ENCODE measurements at regions not wholly inside any gene's neighbourhood (a gene's known extent, or its start where the extent isn't known, plus 50 kb on each side); places are given as distances from the start of the nearest gene placed in this dataset.

DNA sequence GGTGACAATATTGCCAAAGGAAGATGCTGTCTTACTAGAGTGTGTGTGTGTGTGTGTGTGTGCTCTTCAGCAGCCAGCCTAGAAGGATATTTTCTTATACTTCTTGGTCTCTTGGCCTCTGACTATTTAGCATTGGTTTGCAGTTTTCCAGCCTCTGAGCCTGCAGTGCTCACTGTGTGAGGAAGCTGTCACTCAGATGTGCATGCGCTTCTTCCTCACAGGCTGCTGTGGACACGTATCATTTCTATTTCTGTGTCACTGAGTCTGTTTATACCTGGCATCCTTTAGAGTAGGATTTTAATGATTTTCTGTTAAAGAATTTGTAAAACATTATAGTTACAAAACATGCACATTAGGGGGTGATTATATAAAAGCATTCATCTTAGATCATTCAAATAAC, 83.3 kb downstream of the ALDH8A1 start:
- no peak for DNase-seq (ENCODE audit: low read depth in 3 of 3)

DNA sequence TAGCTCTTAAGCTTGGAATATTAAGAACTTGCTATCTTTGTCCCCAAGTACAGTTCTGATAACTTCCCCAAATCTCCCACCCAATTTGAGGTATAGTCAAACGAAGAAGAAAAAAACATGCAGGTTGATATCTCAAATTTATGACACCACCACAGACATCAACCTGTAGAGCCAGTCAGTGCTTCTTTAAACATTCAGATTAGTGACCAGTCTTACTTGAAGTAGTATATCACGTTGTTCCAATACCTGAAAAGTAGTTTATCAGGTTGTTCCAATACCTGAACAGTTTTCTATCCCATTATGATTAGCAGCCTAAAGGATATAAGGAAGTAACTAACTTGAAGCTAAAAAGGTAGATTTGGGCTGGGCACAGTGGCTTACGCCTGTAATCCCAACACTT, 85.3 kb downstream of the ALDH8A1 start:
- DNase-seq (ENCODE audit: low read depth in 3 of 3) = no peak

GRCh38 chr6:134863763-134864510, 86.0 kb downstream of the ALDH8A1 start:
- DNase-seq (ENCODE audit: low read depth in 3 of 3) = no peak

DNA sequence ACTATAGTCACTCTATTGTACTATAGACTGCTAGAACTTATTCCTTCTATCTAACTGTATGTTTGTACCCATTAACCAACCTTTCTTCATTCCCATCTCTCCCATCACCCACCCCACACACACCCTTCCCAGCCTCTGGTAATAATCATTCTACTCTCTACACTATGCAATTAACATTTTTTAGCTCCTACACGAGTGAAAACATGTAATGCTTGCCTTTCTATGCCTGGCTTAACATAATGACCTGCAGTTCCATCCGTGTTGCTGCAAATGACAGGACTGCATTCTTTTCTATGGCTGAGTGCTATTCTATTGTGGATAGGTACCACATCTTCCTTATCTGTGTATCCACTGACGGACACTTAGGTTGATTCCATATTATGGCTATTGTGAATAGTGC, 95.5 kb downstream of the ALDH8A1 start:
- no peak for DNase-seq (ENCODE audit: low read depth in 3 of 3)

GRCh38 chr6:134853111-134854055, 96.5 kb downstream of the ALDH8A1 start:
- DNase-seq (ENCODE audit: low read depth in 3 of 3) = no peak

GRCh38 chr6:134851548-134851947, 98.4 kb downstream of the ALDH8A1 start:
- DNase-seq (ENCODE audit: low read depth in 3 of 3) = no peak

- DNase-seq (ENCODE audit: low read depth in 3 of 3) = no peak
Observed at GRCh38 chr6:134850721-134851305, 99.1 kb downstream of the ALDH8A1 start.

DNA sequence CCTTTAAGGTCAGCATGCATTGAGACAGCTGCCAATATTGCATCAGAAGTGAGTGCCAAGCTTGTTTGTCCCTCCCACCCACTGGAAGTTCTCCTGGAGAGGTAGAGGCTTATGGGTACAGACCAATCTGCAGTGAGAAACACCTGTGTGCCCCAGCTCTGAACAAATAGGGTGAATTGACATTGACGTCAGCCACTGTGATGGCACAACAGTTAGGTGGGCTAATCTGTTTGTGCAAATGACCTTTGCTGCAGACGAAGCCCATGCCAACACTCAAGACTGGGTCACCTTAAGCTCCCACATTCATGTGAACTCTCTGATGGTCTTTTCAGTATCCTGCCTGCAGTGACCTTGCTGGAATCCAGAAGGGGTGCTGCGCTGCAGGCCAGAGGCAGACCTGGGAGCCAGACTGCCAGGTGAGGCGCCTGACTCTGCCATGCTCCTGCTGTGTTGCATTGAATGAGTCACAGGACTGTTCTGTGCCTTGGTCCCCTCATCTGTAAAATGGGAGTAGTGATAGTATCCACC, 99.9 kb downstream of the ALDH8A1 start:
- no peak for DNase-seq (ENCODE audit: low read depth in 3 of 3)

DNA sequence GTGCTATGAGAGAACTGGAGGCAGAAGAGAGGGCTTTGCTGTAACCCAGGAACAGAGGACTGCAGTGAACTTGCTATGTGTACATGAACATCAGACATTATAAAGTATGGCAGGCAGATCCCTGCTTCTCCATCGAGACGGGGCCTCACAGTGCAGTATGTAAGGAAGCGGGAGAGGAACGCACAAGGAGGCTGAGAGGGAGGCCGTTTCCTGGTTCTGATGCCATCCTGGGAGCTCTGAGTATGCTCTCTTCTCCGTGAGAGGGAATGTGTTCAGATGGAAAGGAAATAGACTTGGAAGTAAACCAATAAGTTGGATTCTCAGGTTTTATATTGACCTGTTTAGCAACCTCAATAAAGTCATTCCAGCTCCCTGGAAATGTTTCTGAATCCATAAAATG, 101.8 kb downstream of the ALDH8A1 start:
- no peak for DNase-seq (ENCODE audit: low read depth in 3 of 3)

GRCh38 chr6:134846865-134847264, 103.0 kb downstream of the ALDH8A1 start:
- DNase-seq (ENCODE audit: low read depth in 3 of 3) = no peak

GRCh38 chr6:134846031-134846430, 103.9 kb downstream of the ALDH8A1 start:
- DNase-seq (ENCODE audit: low read depth in 3 of 3) = no peak

DNA sequence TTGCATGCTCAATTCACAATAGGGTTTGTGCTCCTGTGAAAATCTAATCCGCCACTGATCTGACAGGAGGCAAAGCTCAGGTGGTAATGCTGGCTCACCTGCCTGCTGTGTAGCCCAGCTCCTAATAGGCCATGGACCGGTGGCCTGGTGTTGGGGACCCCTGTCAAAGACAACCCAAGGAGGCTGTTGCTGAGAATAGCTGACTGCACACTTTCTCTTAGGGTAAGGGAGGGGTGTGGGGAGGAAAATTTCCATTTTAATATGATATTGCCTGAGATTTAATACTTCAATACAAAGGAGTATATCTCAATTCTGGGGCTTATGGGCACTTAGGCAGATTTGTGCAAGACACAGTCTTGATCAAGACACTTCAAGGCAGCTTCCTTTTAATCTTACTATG, 105.8 kb downstream of the ALDH8A1 start:
- DNase-seq (ENCODE audit: low read depth in 3 of 3) = no peak

- no peak for DNase-seq (ENCODE audit: low read depth in 3 of 3)
Observed at GRCh38 chr6:134840086-134840867, 109.6 kb downstream of the ALDH8A1 start.

DNA sequence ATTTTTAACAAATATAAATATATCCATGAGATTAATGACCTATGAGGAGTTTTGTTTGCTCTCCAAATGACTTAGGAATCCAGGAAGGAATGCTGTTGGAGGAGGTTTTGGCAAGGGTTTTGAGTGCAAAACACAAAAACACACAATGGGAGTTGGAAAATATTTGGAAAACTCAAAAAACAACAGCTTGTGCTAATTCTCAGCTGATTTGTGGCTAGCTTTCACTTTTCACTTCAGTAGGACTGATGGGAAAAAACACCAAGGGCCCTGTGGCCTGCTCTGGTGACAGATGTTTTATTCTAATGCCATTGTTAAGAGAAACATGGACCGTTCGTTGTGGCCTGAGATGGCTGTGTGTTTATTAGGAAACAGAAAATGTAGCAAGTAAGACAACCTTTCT, 113.9 kb downstream of the ALDH8A1 start:
- DNase-seq (ENCODE audit: low read depth in 3 of 3) = no peak

- DNase-seq (ENCODE audit: low read depth in 3 of 3) = no peak
Observed at GRCh38 chr6:134830940-134831339, 119.0 kb downstream of the ALDH8A1 start.

DNA sequence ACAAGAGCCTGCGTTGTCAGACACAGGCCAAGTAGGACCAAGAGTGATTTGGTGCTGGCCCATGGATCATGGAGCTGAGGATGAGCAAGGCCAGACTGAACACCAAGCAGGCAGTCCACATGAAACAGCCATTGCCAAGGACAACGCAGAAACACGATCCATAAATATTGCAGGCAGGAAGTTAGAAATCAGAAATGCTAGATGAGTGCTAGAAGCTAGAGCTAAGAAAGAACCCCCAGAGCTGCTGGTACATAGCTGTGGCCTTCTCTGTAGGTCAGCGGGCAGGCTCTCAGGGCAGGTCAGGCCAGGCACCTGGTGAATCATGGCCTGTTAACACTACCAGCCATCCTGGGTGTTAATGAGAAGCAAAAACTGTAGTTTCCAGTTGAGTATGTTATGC, 119.7 kb downstream of the ALDH8A1 start:
- DNase-seq (ENCODE audit: low read depth in 3 of 3) = no peak

GRCh38 chr6:134828641-134829040, 121.3 kb downstream of the ALDH8A1 start:
- no peak for DNase-seq (ENCODE audit: low read depth in 3 of 3)

- DNase-seq (ENCODE audit: low read depth in 3 of 3) = no peak
Observed at GRCh38 chr6:134826889-134827737, 122.8 kb downstream of the ALDH8A1 start.

DNA sequence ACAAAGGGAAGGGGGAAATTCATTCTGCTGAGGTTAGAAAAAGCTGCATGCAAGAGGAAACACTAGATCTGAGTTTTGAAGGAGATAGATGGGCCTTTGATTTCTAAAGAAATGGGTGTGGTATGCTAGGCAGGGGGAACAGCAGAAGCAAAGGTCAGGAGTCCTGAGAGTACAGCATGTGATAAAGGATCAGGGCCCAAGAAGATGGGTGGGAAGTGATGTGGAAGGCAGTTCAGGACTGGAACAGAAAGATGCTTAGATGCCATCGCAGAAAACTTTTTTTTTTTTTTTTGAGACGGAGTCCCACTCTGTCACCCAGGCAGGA, 126.2 kb downstream of the ALDH8A1 start:
- DNase-seq (ENCODE audit: low read depth in 3 of 3) = no peak

DNA sequence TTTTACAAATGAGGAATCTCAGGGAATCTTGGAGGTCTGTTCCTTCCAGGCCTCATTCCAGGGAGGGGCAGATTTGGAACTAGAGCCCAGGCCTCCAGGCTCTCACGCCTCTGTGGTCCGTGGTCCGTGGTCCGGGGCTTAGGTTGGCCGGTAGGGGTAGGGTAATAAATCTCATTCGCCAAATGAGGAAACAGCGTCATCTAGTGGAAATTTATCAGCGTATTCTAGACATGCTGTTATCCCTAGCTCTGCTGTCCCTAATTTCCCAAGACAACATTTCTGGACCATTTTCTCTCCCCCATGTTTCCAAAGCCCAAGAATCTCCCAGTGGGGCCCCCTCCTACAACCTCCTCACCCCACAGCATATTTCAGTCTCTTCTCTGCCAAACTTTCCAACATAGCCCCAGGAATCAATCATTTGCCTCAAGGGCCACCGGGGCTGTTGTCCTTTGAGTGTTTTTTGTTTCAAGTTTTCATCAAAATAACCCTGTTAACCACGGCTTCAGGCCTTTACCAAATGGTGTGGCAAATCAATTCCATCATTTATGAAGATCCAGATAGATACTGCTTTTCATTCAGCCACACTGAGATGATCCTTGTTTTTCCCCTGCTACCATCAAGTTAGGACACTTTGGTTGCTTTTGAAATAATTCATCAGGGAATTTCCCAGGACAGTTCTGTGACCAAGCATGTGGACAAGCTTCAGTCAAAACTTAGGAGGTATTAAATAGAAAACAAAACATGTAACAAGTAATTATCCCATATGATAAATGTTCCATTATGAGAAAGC, 126.8 kb downstream of the ALDH8A1 start:
- DNase-seq (ENCODE audit: low read depth in 3 of 3) = no peak

Data from stimulated activated CD4-positive, alpha-beta T cell treated with anti-CD3 and anti-CD28 coated beads, TNF-alpha, amount 100 ng/mL, for 4 hours (primary cell).